ENCODE measurements at regions not wholly inside any gene's neighbourhood (a gene's known extent, or its start where the extent isn't known, plus 50 kb on each side); places are given as distances from the start of the nearest gene placed in this dataset.

DNA sequence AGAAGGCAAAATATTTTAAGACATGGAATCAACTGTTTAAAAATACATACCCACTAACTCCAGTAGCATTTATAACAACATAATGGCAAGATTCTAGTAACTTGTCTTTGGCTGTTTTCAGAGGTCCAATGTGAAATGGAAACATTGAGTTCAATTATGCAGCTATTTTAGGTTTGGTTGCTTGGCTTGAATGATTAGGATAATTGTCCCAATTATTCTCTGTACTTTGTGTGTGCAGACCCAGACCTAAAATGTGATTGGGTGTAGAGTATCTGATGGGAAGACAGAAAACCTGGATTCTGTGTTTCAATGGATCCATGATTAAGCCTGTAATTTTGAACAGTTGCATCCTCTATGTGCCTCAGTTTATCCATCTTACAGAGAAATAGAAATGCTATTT lies 392.7 kb upstream of the NFE2L3 start:
- TF ChIP-seq, protein P1, sequence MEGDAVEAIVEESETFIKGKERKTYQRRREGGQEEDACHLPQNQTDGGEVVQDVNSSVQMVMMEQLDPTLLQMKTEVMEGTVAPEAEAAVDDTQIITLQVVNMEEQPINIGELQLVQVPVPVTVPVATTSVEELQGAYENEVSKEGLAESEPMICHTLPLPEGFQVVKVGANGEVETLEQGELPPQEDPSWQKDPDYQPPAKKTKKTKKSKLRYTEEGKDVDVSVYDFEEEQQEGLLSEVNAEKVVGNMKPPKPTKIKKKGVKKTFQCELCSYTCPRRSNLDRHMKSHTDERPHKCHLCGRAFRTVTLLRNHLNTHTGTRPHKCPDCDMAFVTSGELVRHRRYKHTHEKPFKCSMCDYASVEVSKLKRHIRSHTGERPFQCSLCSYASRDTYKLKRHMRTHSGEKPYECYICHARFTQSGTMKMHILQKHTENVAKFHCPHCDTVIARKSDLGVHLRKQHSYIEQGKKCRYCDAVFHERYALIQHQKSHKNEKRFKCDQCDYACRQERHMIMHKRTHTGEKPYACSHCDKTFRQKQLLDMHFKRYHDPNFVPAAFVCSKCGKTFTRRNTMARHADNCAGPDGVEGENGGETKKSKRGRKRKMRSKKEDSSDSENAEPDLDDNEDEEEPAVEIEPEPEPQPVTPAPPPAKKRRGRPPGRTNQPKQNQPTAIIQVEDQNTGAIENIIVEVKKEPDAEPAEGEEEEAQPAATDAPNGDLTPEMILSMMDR (IDR thresholded peaks at IDR 0.05; ENCODE audit: low read depth, low read length, missing control alignments), result no peak
- no peaks in the 10 kb centered on the region for H3K27me3 ChIP-seq (replicated peaks)
- H3K36me3 ChIP-seq (replicated peaks), result no peaks in the 10 kb centered on the region
- no peak overlapping the region for H3K27ac ChIP-seq
- no peak overlapping the region for H3K4me3 ChIP-seq (ENCODE audit: low read depth, low read length)
- DNase-seq, result no peak
- in situ Hi-C loops (cut with HindIII; ENCODE audit: low pct_ligation_motif_present, low sequenced_read_pairs), result no loop called here

DNA sequence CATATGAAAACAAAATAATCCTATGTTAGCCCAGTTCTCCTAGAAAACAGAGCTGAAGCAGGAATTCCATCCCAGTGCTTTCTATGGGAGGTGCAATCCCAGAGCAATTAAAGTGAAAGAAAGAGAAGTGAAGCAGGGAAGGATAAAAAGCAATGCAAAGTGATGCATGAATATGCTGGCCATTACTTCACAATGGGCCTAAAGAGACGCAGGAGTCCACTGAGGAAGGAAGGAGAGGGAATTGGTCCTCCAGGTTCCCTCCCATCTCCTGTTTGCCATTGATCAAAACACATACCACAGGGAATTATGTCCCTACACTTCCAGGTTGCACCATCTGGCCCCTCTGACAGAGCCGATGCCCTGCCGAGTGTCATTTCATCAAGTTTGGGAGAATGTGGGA lies 392.2 kb upstream of the NFE2L3 start:
- no peaks in the 10 kb centered on the region for H3K36me3 ChIP-seq (replicated peaks)
- H3K4me3 ChIP-seq (ENCODE audit: low read depth, low read length), result no peak overlapping the region
- in situ Hi-C loops (cut with HindIII; ENCODE audit: low pct_ligation_motif_present, low sequenced_read_pairs), result no loop called here
- no peak for DNase-seq
- TF ChIP-seq, protein P1 (IDR thresholded peaks at IDR 0.05; ENCODE audit: low read depth, low read length, missing control alignments), result no peak
- no peak overlapping the region for H3K27ac ChIP-seq
- no peaks in the 10 kb centered on the region for H3K27me3 ChIP-seq (replicated peaks)

DNA sequence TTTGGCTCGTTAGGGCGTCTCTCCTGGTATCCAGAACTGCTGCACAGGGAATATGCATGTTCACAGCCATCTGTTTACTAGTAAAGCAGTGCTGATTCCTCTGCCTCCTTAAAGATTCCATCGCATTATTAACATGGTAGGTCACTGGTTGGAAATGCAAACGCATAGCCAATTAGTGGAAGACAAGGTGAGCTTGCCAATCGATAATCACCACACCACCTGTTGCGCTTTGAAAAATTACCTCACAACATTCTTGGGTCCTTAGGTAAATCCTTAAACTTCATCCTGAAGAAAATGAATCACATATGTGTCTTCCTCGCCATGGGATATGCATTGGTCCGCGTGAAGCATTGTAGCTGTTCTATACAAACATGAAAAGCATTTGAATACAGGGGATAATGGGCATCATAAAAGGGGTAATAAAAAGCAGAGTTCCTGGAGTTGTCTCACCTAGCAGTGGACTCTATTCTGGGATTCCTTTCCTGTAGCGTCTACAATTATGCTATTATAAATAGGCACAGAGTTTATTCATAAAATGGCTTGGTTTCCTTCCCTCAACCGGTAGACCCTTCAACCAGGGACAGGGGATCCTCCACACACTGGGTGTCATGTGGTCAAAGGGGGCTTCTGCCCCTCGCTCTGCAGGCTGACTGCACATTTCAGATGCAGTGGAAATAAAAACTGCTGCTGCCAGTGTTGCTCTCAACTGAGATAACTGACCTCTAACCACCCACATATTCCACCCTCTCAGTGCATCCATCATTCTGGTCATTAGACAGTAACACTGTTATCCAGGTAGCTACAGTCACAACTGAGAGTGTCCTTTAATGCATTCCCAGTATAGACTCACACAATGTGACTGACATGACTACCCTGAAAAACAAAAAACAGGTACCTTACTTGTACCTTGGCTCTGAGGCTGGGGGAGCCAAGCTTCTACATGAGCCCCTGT lies 389.2 kb upstream of the NFE2L3 start:
- no peaks in the 10 kb centered on the region for H3K27me3 ChIP-seq (replicated peaks)
- H3K27ac ChIP-seq, result no peak overlapping the region
- DNase-seq, result no peak
- H3K36me3 ChIP-seq (replicated peaks), result no peaks in the 10 kb centered on the region
- H3K4me3 ChIP-seq (ENCODE audit: low read depth, low read length), result no peak overlapping the region
- TF ChIP-seq, protein P1 (IDR thresholded peaks at IDR 0.05; ENCODE audit: low read depth, low read length, missing control alignments), result no peak
- in situ Hi-C loops (cut with HindIII; ENCODE audit: low pct_ligation_motif_present, low sequenced_read_pairs), result no loop called here

DNA sequence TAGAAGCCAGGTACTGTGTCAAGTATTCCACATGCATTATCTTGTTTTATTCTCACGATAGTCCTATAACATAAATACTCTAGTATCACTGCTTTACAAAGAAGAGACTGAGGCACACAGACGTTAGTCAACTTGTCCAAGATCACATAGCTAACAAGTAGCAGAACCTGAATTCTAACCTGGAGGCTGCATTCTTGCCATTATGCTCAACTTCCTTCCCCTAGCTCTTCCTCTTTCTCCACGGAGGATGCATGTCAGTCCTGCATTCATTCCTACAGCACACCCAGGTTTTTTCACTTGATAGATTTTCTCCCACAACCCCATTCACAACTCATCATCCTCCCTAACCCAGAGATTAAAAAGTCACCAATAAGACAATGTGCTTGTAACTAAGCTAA lies 388.5 kb upstream of the NFE2L3 start:
- H3K36me3 ChIP-seq (replicated peaks), result no peaks in the 10 kb centered on the region
- H3K4me3 ChIP-seq (ENCODE audit: low read depth, low read length), result no peak overlapping the region
- no peaks in the 10 kb centered on the region for H3K27me3 ChIP-seq (replicated peaks)
- TF ChIP-seq, protein P1 (IDR thresholded peaks at IDR 0.05; ENCODE audit: low read depth, low read length, missing control alignments), result no peak
- no peak for DNase-seq
- in situ Hi-C loops (cut with HindIII; ENCODE audit: low pct_ligation_motif_present, low sequenced_read_pairs), result no loop called here
- no peak overlapping the region for H3K27ac ChIP-seq

DNA sequence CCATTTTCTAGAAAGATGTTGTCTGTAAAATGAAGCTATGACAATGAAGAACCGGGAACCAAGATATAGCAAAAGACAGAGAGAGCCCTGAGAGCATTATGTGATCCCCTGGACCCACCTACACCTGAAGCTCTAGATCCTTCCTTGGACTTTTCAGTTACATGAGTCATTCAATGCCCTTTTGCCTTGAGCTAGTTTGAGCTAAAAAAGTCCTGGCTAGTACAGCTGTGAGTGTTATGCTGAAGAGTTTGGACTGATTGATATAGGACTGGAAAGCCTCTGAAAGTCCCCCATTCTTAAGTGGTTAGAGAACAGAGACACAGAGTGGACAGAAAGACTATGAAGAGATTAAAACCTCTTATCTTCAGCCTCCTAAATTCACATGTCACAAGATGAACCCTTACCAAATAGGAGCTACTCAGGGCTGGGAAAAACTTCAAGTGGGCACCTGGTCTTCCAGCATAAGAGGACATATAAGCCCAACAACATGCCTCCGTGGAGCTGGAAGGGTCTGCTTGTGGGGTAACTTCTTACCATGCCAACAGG lies 386.8 kb upstream of the NFE2L3 start:
- in situ Hi-C loops (cut with HindIII; ENCODE audit: low pct_ligation_motif_present, low sequenced_read_pairs), result no loop called here
- no peak for DNase-seq

More for the DNA sequence above, 386.8 kb upstream of the NFE2L3 start:
- H3K27me3 ChIP-seq (replicated peaks), result no peaks in the 10 kb centered on the region
- TF ChIP-seq, protein P1 (IDR thresholded peaks at IDR 0.05; ENCODE audit: low read depth, low read length, missing control alignments), result no peak
- no peaks in the 10 kb centered on the region for H3K36me3 ChIP-seq (replicated peaks)
- H3K4me3 ChIP-seq (ENCODE audit: low read depth, low read length), result no peak overlapping the region
- no peak overlapping the region for H3K27ac ChIP-seq

All from brain microvascular endothelial cell (primary cell).